ENCODE measurements at regions not wholly inside any gene's neighbourhood (a gene's known extent, or its start where the extent isn't known, plus 50 kb on each side); places are given as distances from the start of the nearest gene placed in this dataset.
"Not testable (repeated sequence)": the region's sequence is repeated elsewhere in the genome, so short reads cannot be mapped to it uniquely, and the experiment has no call there.

- no peak for DNase-seq (ENCODE audit: low read depth in 2 of 2)
Observed at GRCh38 chr1:30660241-30660640, 63.1 kb downstream of the MATN1 start.

- no peak for DNase-seq (ENCODE audit: low read depth in 2 of 2)
Observed at GRCh38 chr1:30659702-30660101, 63.7 kb downstream of the MATN1 start.

- not testable (repeated sequence) for DNase-seq (ENCODE audit: low read depth in 2 of 2)
Observed at GRCh38 chr1:30658375-30658774, 65.0 kb downstream of the MATN1 start.

- DNase-seq (ENCODE audit: low read depth in 2 of 2), result no peak
Observed at GRCh38 chr1:30658014-30658336, 65.4 kb downstream of the MATN1 start.

- DNase-seq (ENCODE audit: low read depth in 2 of 2), result no peak
Observed at GRCh38 chr1:30657131-30658013, 66.0 kb downstream of the MATN1 start.

GRCh38 chr1:30656171-30656940 lies 67.0 kb downstream of the MATN1 start:
- DNase-seq (ENCODE audit: low read depth in 2 of 2), result no peak

GRCh38 chr1:30655672-30656071 lies 67.7 kb downstream of the MATN1 start:
- no peak for DNase-seq (ENCODE audit: low read depth in 2 of 2)

- DNase-seq (ENCODE audit: low read depth in 2 of 2), result no peak
Observed at GRCh38 chr1:30654188-30654587, 69.2 kb downstream of the MATN1 start.

GRCh38 chr1:30652152-30652841 lies 71.1 kb downstream of the MATN1 start:
- DNase-seq (ENCODE audit: low read depth in 2 of 2), result no peak

GRCh38 chr1:30651395-30651794 lies 72.0 kb downstream of the MATN1 start:
- not testable (repeated sequence) for DNase-seq (ENCODE audit: low read depth in 2 of 2)

- no peak for DNase-seq (ENCODE audit: low read depth in 2 of 2)
Observed at GRCh38 chr1:30650968-30651320, 72.4 kb downstream of the MATN1 start.

- no peak for DNase-seq (ENCODE audit: low read depth in 2 of 2)
Observed at GRCh38 chr1:30650038-30650967, 73.1 kb downstream of the MATN1 start.

GRCh38 chr1:30649321-30649991 lies 73.9 kb downstream of the MATN1 start:
- no peak for DNase-seq (ENCODE audit: low read depth in 2 of 2)

- DNase-seq (ENCODE audit: low read depth in 2 of 2), result no peak
Observed at GRCh38 chr1:30648408-30649000, 74.9 kb downstream of the MATN1 start.

GRCh38 chr1:30645807-30646206 lies 77.6 kb downstream of the MATN1 start:
- DNase-seq (ENCODE audit: low read depth in 2 of 2), result no peak

GRCh38 chr1:30642391-30643120 lies 80.8 kb downstream of the MATN1 start:
- no peak for DNase-seq (ENCODE audit: low read depth in 2 of 2)

- DNase-seq (ENCODE audit: low read depth in 2 of 2), result no peak
Observed at GRCh38 chr1:30641572-30642353, 81.6 kb downstream of the MATN1 start.

- DNase-seq (ENCODE audit: low read depth in 2 of 2), result no peak
Observed at GRCh38 chr1:30639881-30640452, 83.4 kb downstream of the MATN1 start.

- no peak for DNase-seq (ENCODE audit: low read depth in 2 of 2)
Observed at GRCh38 chr1:30638811-30639210, 84.6 kb downstream of the MATN1 start.

Data from stimulated activated CD4-positive, alpha-beta T cell treated with anti-CD3 and anti-CD28 coated beads, Interleukin-15, amount 100 ng/mL, for 48 hours (primary cell).